ENCODE measurements at regions not wholly inside any gene's neighbourhood (a gene's known extent, or its start where the extent isn't known, plus 50 kb on each side); places are given as distances from the start of the nearest gene placed in this dataset.

GRCh38 chr9:95718263-95718662 lies 157.2 kb upstream of the ERCC6L2 start:
- no peak for TF ChIP-seq CTCF (IDR thresholded peaks at IDR 0.05)
- TF ChIP-seq POLR2A (IDR thresholded peaks at IDR 0.05) = no peak
